ENCODE measurements at regions not wholly inside any gene's neighbourhood (a gene's known extent, or its start where the extent isn't known, plus 50 kb on each side); places are given as distances from the start of the nearest gene placed in this dataset.
"Not testable (repeated sequence)": the region's sequence is repeated elsewhere in the genome, so short reads cannot be mapped to it uniquely, and the experiment has no call there.

GRCh38 chr13:74272826-74273225 lies 138.6 kb upstream of the KLF12 start:
- TF ChIP-seq POLR2A (IDR thresholded peaks at IDR 0.05): no peak
- no peak for TF ChIP-seq EP300 (IDR thresholded peaks at IDR 0.05)
- TF ChIP-seq CTCF (IDR thresholded peaks at IDR 0.05): no peak
- TF ChIP-seq POLR2AphosphoS5 (IDR thresholded peaks at IDR 0.05): no peak
- peaks cover 0 to 12% (median 0%) of the 10 kb centered on the region in 3 donors for H3K9me3 ChIP-seq
- no peaks in the 10 kb centered on the region for H3K4me1 ChIP-seq
- H3K4me3 ChIP-seq: no peak overlapping the region
- 17 to 39% methylated on average over 1 of the region's 1 CpG for WGBS, 2 donors (ENCODE audit: low coverage in 1 of 2)
- ATAC-seq: no peak
- no peaks in the 10 kb centered on the region for H3K36me3 ChIP-seq
- H3K27me3 ChIP-seq: no peaks in the 10 kb centered on the region
- no peak overlapping the region for H3K27ac ChIP-seq

- H3K9me3 ChIP-seq: peaks cover 0 to 15% (median 0%) of the 10 kb centered on the region in 3 donors
- no peak for TF ChIP-seq POLR2AphosphoS5 (IDR thresholded peaks at IDR 0.05)
- no peak for TF ChIP-seq CTCF (IDR thresholded peaks at IDR 0.05)
- TF ChIP-seq POLR2A (IDR thresholded peaks at IDR 0.05): no peak
- TF ChIP-seq EP300 (IDR thresholded peaks at IDR 0.05): no peak
- WGBS, 2 donors (ENCODE audit: low coverage in 1 of 2): 50% methylated on average over 1 of the region's 1 CpG; no CpG with 5 or more reads in 1 of the 2 donors
- H3K27me3 ChIP-seq: no peaks in the 10 kb centered on the region
- no peak for ATAC-seq
- H3K4me1 ChIP-seq: no peaks in the 10 kb centered on the region
- H3K36me3 ChIP-seq: no peaks in the 10 kb centered on the region
- no peak overlapping the region for H3K4me3 ChIP-seq
- H3K27ac ChIP-seq: no peak overlapping the region
These were observed 135.8 kb upstream of the KLF12 start for GRCh38 chr13:74270018-74270417.

- no peaks in the 10 kb centered on the region for H3K27me3 ChIP-seq
- no peaks in the 10 kb centered on the region for H3K4me1 ChIP-seq
- H3K27ac ChIP-seq: no peak overlapping the region
- peaks cover 0 to 28% (median 0%) of the 10 kb centered on the region in 3 donors for H3K9me3 ChIP-seq
- H3K4me3 ChIP-seq: no peak overlapping the region
- whole genome bisulfite sequencing, 2 donors (ENCODE audit: low coverage in 1 of 2): 90 to 100% methylated on average over 1 of the region's 1 CpG
- no peaks in the 10 kb centered on the region for H3K36me3 ChIP-seq
- no peak for TF ChIP-seq POLR2A (IDR thresholded peaks at IDR 0.05)
- no peak for TF ChIP-seq POLR2AphosphoS5 (IDR thresholded peaks at IDR 0.05)
- no peak for TF ChIP-seq CTCF (IDR thresholded peaks at IDR 0.05)
- TF ChIP-seq EP300 (IDR thresholded peaks at IDR 0.05): no peak
- ATAC-seq: no peak
These were observed 132.7 kb upstream of the KLF12 start for GRCh38 chr13:74266861-74267260.

- 73 to 88% methylated on average over 3 of the region's 3 CpGs for WGBS, 2 donors (ENCODE audit: low coverage in 1 of 2)
- no peak overlapping the region for H3K4me3 ChIP-seq
- no peak overlapping the region for H3K27ac ChIP-seq
- H3K9me3 ChIP-seq: peaks cover 0 to 23% (median 0%) of the 10 kb centered on the region in 3 donors
- H3K4me1 ChIP-seq: no peaks in the 10 kb centered on the region
- TF ChIP-seq POLR2AphosphoS5 (IDR thresholded peaks at IDR 0.05): no peak
- TF ChIP-seq EP300 (IDR thresholded peaks at IDR 0.05): no peak
- no peak for TF ChIP-seq CTCF (IDR thresholded peaks at IDR 0.05)
- TF ChIP-seq POLR2A (IDR thresholded peaks at IDR 0.05): no peak
- H3K36me3 ChIP-seq: no peaks in the 10 kb centered on the region
- ATAC-seq: no peak
- H3K27me3 ChIP-seq: no peaks in the 10 kb centered on the region
These were observed 132.1 kb upstream of the KLF12 start for GRCh38 chr13:74266309-74266708.

DNA sequence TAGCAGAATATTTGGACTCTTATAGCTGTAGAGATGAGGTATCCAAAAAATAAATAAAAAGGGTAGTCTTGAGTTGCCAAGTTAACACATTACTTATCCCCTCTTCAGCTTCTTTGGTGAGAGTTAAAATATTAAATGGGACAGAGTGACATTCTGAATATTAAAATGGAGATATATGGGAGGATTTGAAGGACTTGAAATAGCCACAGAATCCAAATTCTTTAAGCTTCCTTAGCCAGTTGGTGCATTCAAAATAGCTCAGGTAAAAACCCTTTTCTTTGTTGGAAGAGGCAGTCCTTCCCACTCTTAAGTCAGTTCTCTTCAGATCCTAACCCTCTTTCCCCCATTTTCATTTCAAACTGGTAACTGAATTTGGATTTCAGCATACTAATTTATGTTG lies 130.1 kb upstream of the KLF12 start:
- Histone ChIP-seq H3K9me3 (peaks cover 0 to 17% (median 0%) of the 10 kb centered on the region in 3 donors), H3K27ac (no peak overlapping the region), H3K36me3 (no peaks in the 10 kb centered on the region), H3K4me1 (no peaks in the 10 kb centered on the region), H3K27me3 (no peaks in the 10 kb centered on the region), H3K4me3 (no peak overlapping the region)
- ATAC-seq: no peak
- TF ChIP-seq POLR2AphosphoS5 (IDR thresholded peaks at IDR 0.05) (no peak), CTCF (IDR thresholded peaks at IDR 0.05) (no peak), EP300 (IDR thresholded peaks at IDR 0.05) (no peak), POLR2A (IDR thresholded peaks at IDR 0.05) (no peak)

- H3K4me1 ChIP-seq, H3K36me3 ChIP-seq, H3K4me3 ChIP-seq, ATAC-seq, H3K27me3 ChIP-seq, H3K27ac ChIP-seq: not testable (repeated sequence)
- H3K9me3 ChIP-seq: peaks cover 0 to 17% (median 0%) of the 10 kb centered on the region in 3 donors
- WGBS, 2 donors (ENCODE audit: low coverage in 1 of 2): 98 to 100% methylated on average over 1 to 3 of the region's 3 CpGs
These were observed 126.2 kb upstream of the KLF12 start for GRCh38 chr13:74260420-74260819.

All from gastroesophageal sphincter (tissue), 4 donors.